Astrocyte of the cerebellum (primary cell): ENCODE measurements at regions not wholly inside any gene's neighbourhood (a gene's known extent, or its start where the extent isn't known, plus 50 kb on each side); places are given as distances from the start of the nearest gene placed in this dataset.

Source experiments
- DNase-seq: peaks from one replicate; pipeline ENCODE4 v3.0.0-alpha.2; 2011; ENCODE audit warnings: low read depth
- H3K4me3 ChIP-seq: 2 replicates; pipeline ENCODE4 v1.5.1; 2011; ENCODE audit warnings: mild to moderate bottlenecking, low read depth, low read length, moderate library complexity
- in situ Hi-C: cut with HindIII; loops from 2 replicates; pipeline ENCODE4 v1.10.0; 2017; ENCODE audit warnings: low sequenced_read_pairs
- TF ChIP-seq, protein P1 (sequence below): IDR thresholded peaks from 2 replicates; pipeline ENCODE4 v1.5.1; 2012; ENCODE audit warnings: low read length, low read depth, moderate library complexity, mild to moderate bottlenecking; ENCODE audit errors: missing control alignments

DNA sequence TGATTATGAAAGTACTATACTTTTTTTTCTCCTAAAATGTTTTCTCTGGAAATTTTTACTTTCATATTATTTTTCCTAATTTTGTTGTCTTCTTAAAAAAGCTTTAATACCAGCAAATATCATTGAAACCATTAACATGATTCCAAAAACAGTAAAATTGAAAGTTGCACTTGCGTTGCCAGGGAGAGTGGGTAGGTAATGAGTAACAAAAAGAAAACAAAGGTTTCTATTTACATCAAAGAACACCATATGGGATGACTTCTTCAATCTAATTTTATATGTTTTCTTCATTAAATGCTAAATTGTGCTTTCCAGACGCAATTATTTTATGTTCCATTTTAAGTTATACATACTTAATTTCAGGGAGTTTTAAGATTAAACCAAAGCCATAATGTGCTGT, 108.3 kb upstream of the VCX2 start:
- in situ Hi-C loops: no loop called here
- H3K4me3 ChIP-seq: no peak overlapping the region
- TF ChIP-seq, protein P1, sequence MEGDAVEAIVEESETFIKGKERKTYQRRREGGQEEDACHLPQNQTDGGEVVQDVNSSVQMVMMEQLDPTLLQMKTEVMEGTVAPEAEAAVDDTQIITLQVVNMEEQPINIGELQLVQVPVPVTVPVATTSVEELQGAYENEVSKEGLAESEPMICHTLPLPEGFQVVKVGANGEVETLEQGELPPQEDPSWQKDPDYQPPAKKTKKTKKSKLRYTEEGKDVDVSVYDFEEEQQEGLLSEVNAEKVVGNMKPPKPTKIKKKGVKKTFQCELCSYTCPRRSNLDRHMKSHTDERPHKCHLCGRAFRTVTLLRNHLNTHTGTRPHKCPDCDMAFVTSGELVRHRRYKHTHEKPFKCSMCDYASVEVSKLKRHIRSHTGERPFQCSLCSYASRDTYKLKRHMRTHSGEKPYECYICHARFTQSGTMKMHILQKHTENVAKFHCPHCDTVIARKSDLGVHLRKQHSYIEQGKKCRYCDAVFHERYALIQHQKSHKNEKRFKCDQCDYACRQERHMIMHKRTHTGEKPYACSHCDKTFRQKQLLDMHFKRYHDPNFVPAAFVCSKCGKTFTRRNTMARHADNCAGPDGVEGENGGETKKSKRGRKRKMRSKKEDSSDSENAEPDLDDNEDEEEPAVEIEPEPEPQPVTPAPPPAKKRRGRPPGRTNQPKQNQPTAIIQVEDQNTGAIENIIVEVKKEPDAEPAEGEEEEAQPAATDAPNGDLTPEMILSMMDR: no peak
- DNase-seq: no peak

DNA sequence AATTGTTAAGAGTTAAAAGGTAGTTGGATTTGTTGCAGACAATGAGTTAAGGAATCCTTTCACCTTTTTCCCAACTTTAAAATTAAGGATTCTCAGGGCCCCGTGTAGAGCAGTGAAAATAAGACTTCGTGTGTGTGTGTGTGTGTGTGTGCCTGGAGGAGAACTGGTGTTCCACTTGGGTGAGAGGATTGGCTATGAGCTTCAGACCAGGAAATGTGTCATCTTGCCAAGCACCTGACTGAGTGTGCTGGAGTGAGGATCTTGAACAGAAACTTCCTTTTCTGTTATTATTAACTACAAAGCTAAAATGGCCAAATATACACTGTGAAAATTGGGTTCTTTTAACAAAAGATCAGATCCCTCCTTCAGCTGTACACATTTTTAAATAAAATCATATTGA, 113.1 kb upstream of the VCX2 start:
- DNase-seq: no peak

DNA sequence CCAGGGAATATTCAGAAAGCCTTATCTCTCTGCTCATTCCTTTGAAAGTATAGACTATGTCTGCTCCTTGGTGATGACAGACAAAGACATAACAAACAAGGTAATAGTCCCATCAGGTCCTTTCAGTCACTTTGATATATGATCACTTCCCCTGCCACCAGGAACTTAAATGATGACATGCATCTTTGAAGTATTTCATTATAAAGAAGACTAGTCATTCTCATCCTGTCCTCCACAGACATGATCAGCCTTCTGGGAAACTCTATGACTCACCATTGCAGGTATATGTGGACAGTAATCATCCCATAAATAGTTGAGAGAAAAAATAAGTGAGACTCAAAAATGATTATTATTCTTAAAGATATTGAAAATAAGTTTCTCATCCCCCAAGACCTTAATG, 117.5 kb upstream of the VCX2 start:
- H3K4me3 ChIP-seq: no peak overlapping the region
- in situ Hi-C loops: loop anchor here (5.0 kb wide), 1 partner anchor 36 kb away; no protein-coding TSS in a partner anchor
- no peak for DNase-seq
- TF ChIP-seq, protein P1: no peak

More for the DNA sequence above, 113.1 kb upstream of the VCX2 start:
- TF ChIP-seq, protein P1: no peak
- in situ Hi-C loops: no loop called here
- no peak overlapping the region for H3K4me3 ChIP-seq

DNA sequence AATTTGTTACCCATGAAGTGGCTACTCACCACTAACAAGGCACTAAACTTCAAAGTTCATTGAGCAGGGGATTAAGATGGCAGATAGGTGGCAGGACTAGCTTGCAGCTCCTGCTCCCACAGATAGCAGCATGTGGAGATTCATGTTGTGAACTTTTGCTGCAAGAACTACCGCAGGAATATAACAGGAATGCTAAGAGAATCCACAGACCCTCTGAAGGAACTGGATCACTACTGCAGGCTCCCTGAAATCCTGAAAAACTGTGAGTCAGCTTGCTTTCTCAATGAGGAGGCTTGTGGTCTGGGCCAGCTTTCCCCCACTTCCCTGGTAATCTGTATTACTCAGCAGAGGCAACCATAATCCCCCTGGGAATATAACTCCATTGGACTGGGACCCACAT, 118.5 kb upstream of the VCX2 start:
- TF ChIP-seq, protein P1: no peak
- H3K4me3 ChIP-seq: no peak overlapping the region
- no peak for DNase-seq
- in situ Hi-C loops: loop anchor here (5.0 kb wide), 1 partner anchor 37 kb away; no protein-coding TSS in a partner anchor

DNA sequence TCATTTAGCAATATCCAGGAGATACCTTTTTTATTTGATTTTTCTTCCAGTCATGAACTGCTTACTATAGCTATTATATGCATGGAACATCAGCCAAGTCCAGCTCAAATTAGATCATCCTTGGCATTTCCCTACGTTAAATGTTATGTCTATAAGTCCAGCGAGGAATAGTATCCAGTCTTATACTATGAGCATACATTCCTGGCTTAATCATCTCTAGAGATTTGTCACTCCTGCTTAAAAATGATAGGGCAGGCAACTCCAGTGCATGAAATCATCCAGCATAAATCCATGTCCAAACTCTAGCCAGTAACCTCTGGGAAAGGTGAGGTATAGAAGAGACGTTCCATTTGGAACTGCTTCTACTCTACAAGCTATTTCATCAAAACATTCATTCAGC, 126.7 kb upstream of the VCX2 start:
- H3K4me3 ChIP-seq: no peak overlapping the region
- no peak for DNase-seq
- TF ChIP-seq, protein P1: no peak
- in situ Hi-C loops: no loop called here

DNA sequence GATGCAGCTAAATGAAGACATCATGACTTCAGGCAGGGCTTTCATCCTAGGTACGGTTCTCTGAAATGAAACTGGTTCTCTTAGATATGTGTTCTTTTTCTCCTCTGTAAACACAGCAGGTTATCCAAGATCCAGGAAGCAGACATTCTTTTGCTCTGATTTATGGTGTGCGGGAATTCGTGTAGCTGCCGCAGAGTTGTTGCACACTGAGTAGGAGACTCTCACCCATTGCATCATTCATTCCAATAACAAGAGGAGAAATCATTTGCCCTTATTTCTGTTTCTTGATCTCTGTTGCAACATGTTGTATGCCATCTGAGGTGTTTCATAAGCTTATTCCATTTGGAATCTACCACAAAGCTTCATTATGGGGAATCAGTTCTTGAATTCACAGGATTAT, 133.6 kb upstream of the VCX2 start:
- no peak for DNase-seq
- TF ChIP-seq, protein P1: no peak
- no peak overlapping the region for H3K4me3 ChIP-seq
- in situ Hi-C loops: no loop called here

DNA sequence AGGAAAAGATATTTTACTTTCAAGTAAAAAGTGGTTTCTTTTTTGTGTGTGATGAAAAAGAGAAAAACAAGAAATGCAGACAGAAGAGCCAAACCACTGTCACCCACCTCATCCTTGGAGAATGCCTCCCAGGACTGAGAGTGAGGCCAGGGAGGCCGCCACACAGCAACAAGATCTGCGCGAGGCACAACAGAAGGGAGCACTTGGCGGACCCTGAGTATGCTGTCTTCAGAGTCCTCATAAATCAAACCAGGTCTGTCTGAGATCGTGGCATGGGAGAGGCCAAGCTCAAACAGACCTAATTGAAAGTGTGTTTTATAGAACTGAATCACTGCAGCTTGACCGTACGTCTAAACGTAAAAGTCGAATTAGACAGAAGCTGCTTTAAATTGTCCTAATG, 134.3 kb upstream of the VCX2 start:
- peak; percentile 13 for DNase-seq
- in situ Hi-C loops: no loop called here

More for the DNA sequence above, 134.3 kb upstream of the VCX2 start:
- TF ChIP-seq, protein P1: no peak
- H3K4me3 ChIP-seq: no peak overlapping the region
